CD4-positive, alpha-beta memory T cell (primary cell): ENCODE measurements at regions not wholly inside any gene's neighbourhood (a gene's known extent, or its start where the extent isn't known, plus 50 kb on each side); places are given as distances from the start of the nearest gene placed in this dataset.
A peak's percentile ranks its signal among the peaks of the same experiment; 100 is the strongest.

ENCODE experiments used
- CTCF ChIA-PET: fragments of 350-600 bp; sonication (Branson Sonifier 250); formaldehyde crosslinking; loops from one replicate; lab custom pipeline; 2021; ENCODE audit warnings: inconsistent platforms; ENCODE audit not compliant: partially characterized antibody; lab: Charles Lee
- POLR2A ChIA-PET: fragments of 350-600 bp; sonication (Branson Sonifier 250); formaldehyde crosslinking; loops from one replicate; lab custom pipeline; 2021; ENCODE audit not compliant: partially characterized antibody; lab: Charles Lee
- DNase-seq, 5 donors: peaks; one replicate each; pipeline versions ENCODE4 v3.0.0 to v3.0.0-alpha.2; 2020 to 2022; ENCODE audit warnings: mixed read lengths in 1 of 5
- H3K27ac ChIP-seq: one replicate; pipeline ENCODE4 v1.7.0; 2013; ENCODE audit warnings: low read depth, low read length
- H3K27me3 ChIP-seq: 2 replicates; pipeline ENCODE4 v1.7.0; 2013; ENCODE audit warnings: mild to moderate bottlenecking, low read length, moderate library complexity; ENCODE audit not compliant: insufficient read depth
- H3K36me3 ChIP-seq: 2 replicates; pipeline ENCODE4 v1.7.0; 2013; ENCODE audit warnings: mild to moderate bottlenecking, low read length, moderate library complexity; ENCODE audit not compliant: insufficient read depth
- H3K4me1 ChIP-seq: 2 replicates; pipeline ENCODE4 v1.7.0; 2013; ENCODE audit warnings: mild to moderate bottlenecking, low read length, moderate library complexity; ENCODE audit not compliant: insufficient read depth
- H3K4me3 ChIP-seq, 2 donors: one replicate each; pipeline ENCODE4 v1.7.0; 2013; ENCODE audit warnings: low read length in 2 of 2, mild to moderate bottlenecking in 1 of 2
- H3K9me3 ChIP-seq, 2 donors: one replicate each; pipeline ENCODE4 v1.7.0; 2013; ENCODE audit warnings: low read length in 2 of 2, control low read depth in 1 of 2; ENCODE audit not compliant: control insufficient read depth in 1 of 2
- H3K27ac Mint-ChIP-seq, 7 donors: one replicate each; pipeline ENCODE4 v1.8.0; 2020 to 2021; ENCODE audit warnings: mixed read lengths in 7 of 7, mild to moderate bottlenecking in 6 of 7, inconsistent platforms in 3 of 7, moderate library complexity in 3 of 7
- H3K27me3 Mint-ChIP-seq, 2 donors: one replicate each; pipeline ENCODE4 v1.8.0; 2020 to 2021; ENCODE audit warnings: mixed read lengths in 2 of 2
- H3K36me3 Mint-ChIP-seq, 2 donors: one replicate each; pipeline ENCODE4 v1.8.0; 2020 to 2021; ENCODE audit warnings: mixed read lengths in 2 of 2, inconsistent platforms in 1 of 2, mild to moderate bottlenecking in 1 of 2
- H3K4me1 Mint-ChIP-seq, 4 donors: one replicate each; pipeline ENCODE4 v1.8.0; 2020 to 2021; ENCODE audit warnings: mixed read lengths in 4 of 4, mild to moderate bottlenecking in 1 of 4
- H3K4me3 Mint-ChIP-seq, 8 donors: one replicate each; pipeline ENCODE4 v1.8.0; 2020 to 2021; ENCODE audit warnings: mixed read lengths in 8 of 8, mild to moderate bottlenecking in 7 of 8, moderate library complexity in 6 of 8, inconsistent platforms in 3 of 8
- H3K9me3 Mint-ChIP-seq, 8 donors: one replicate each; pipeline ENCODE4 v1.8.0; 2020 to 2021; ENCODE audit warnings: mixed read lengths in 8 of 8, mild to moderate bottlenecking in 5 of 8, inconsistent platforms in 3 of 8, moderate library complexity in 1 of 8
- intact Hi-C: fragments of 100-400 bp; cut with micrococcal nuclease; formaldehyde crosslinking; loops from one replicate; pipeline ENCODE4 v1.15.1; 2023

- no peak overlapping the region for H3K27ac Mint-ChIP-seq
- POLR2A ChIA-PET, result no interaction called here
- H3K9me3 Mint-ChIP-seq, result no peaks in the 10 kb centered on the region
- CTCF ChIA-PET, result no interaction called here
- intact Hi-C loops, result no loop called here
- Histone ChIP-seq H3K4me3 (no peak overlapping the region), H3K4me1 (no peaks in the 10 kb centered on the region), H3K36me3 (no peaks in the 10 kb centered on the region), H3K27ac (no peak overlapping the region), H3K9me3 (no peaks in the 10 kb centered on the region), H3K27me3 (no peaks in the 10 kb centered on the region)
- no peak for DNase-seq
- H3K27me3 Mint-ChIP-seq, result peaks cover 11 to 20% of the 10 kb centered on the region in 2 donors
- H3K4me1 Mint-ChIP-seq, result no peaks in the 10 kb centered on the region
- no peak overlapping the region for H3K4me3 Mint-ChIP-seq
- H3K36me3 Mint-ChIP-seq, result no peaks in the 10 kb centered on the region
Measured at GRCh38 chr2:219727771-219728429, 100.5 kb downstream of the SLC4A3 start.

GRCh38 chr2:219728991-219729487, 101.6 kb downstream of the SLC4A3 start:
- Mint-ChIP-seq H3K9me3 (no peaks in the 10 kb centered on the region), H3K4me3 (no peak overlapping the region), H3K4me1 (no peaks in the 10 kb centered on the region), H3K36me3 (no peaks in the 10 kb centered on the region), H3K27me3 (peaks cover 13 to 16% of the 10 kb centered on the region in 2 donors), H3K27ac (no peak overlapping the region)
- no peak for DNase-seq
- Histone ChIP-seq H3K4me3 (no peak overlapping the region), H3K36me3 (no peaks in the 10 kb centered on the region), H3K4me1 (no peaks in the 10 kb centered on the region), H3K27me3 (no peaks in the 10 kb centered on the region), H3K27ac (no peak overlapping the region), H3K9me3 (no peaks in the 10 kb centered on the region)
- ChIA-PET POLR2A (no interaction called here), CTCF (no interaction called here)
- intact Hi-C loops, result no loop called here

GRCh38 chr2:219731173-219731572, 103.7 kb downstream of the SLC4A3 start:
- peaks cover 8 to 11% of the 10 kb centered on the region in 2 donors for H3K27me3 Mint-ChIP-seq
- Histone ChIP-seq H3K27ac (no peak overlapping the region), H3K36me3 (no peaks in the 10 kb centered on the region), H3K9me3 (no peaks in the 10 kb centered on the region), H3K4me3 (no peak overlapping the region), H3K4me1 (no peaks in the 10 kb centered on the region), H3K27me3 (no peaks in the 10 kb centered on the region)
- H3K4me1 Mint-ChIP-seq, result no peaks in the 10 kb centered on the region
- H3K36me3 Mint-ChIP-seq, result no peaks in the 10 kb centered on the region
- no peak overlapping the region for H3K4me3 Mint-ChIP-seq
- ChIA-PET CTCF (no interaction called here), POLR2A (no interaction called here)
- intact Hi-C loops, result no loop called here
- H3K9me3 Mint-ChIP-seq, result no peaks in the 10 kb centered on the region
- H3K27ac Mint-ChIP-seq, result no peak overlapping the region
- no peak for DNase-seq

- no peak overlapping the region for H3K4me3 Mint-ChIP-seq
- H3K4me3 ChIP-seq, result no peak overlapping the region
- no peaks in the 10 kb centered on the region for H3K4me1 Mint-ChIP-seq
- no peaks in the 10 kb centered on the region for H3K27me3 ChIP-seq
- intact Hi-C loops, result no loop called here
- ChIA-PET CTCF (interaction anchor here (1.2 kb wide), 1 partner anchor 10 kb away, joined by 3 read pairs; no protein-coding TSS in a partner anchor), POLR2A (no interaction called here)
- H3K36me3 ChIP-seq, result no peaks in the 10 kb centered on the region
- H3K4me1 ChIP-seq, result no peaks in the 10 kb centered on the region
- H3K27ac ChIP-seq, result no peak overlapping the region
- H3K27me3 Mint-ChIP-seq, result peaks cover 6 to 11% of the 10 kb centered on the region in 2 donors
- DNase-seq, result no peak
- no peak overlapping the region for H3K27ac Mint-ChIP-seq
- H3K36me3 Mint-ChIP-seq, result no peaks in the 10 kb centered on the region
- H3K9me3 ChIP-seq, result no peaks in the 10 kb centered on the region
- no peaks in the 10 kb centered on the region for H3K9me3 Mint-ChIP-seq
Measured at GRCh38 chr2:219733106-219733505, 105.7 kb downstream of the SLC4A3 start.

- Histone ChIP-seq H3K27ac (no peak overlapping the region), H3K4me1 (no peaks in the 10 kb centered on the region), H3K27me3 (no peaks in the 10 kb centered on the region), H3K36me3 (no peaks in the 10 kb centered on the region), H3K4me3 (no peak overlapping the region), H3K9me3 (no peaks in the 10 kb centered on the region)
- ChIA-PET POLR2A (no interaction called here), CTCF (interaction anchor here (0.8 to 1.2 kb wide), 2 partner anchors 10 to 17 kb away, joined by 3 read pairs; no protein-coding TSS in a partner anchor)
- H3K27ac Mint-ChIP-seq, result no peak overlapping the region
- H3K9me3 Mint-ChIP-seq, result no peaks in the 10 kb centered on the region
- no peak for DNase-seq
- H3K4me3 Mint-ChIP-seq, result no peak overlapping the region
- peaks cover 6 to 10% of the 10 kb centered on the region in 2 donors for H3K27me3 Mint-ChIP-seq
- H3K36me3 Mint-ChIP-seq, result no peaks in the 10 kb centered on the region
- intact Hi-C loops, result no loop called here
- H3K4me1 Mint-ChIP-seq, result no peaks in the 10 kb centered on the region
Measured at GRCh38 chr2:219733746-219734145, 106.3 kb downstream of the SLC4A3 start.

- Mint-ChIP-seq H3K9me3 (no peaks in the 10 kb centered on the region), H3K36me3 (no peaks in the 10 kb centered on the region), H3K4me1 (no peaks in the 10 kb centered on the region), H3K27ac (no peak overlapping the region), H3K27me3 (peaks cover 4 to 12% of the 10 kb centered on the region in 2 donors), H3K4me3 (no peak overlapping the region)
- intact Hi-C loops, result no loop called here
- POLR2A ChIA-PET, result no interaction called here
- H3K27ac ChIP-seq, result no peak overlapping the region
- no peaks in the 10 kb centered on the region for H3K27me3 ChIP-seq
- no peaks in the 10 kb centered on the region for H3K9me3 ChIP-seq
- no peak overlapping the region for H3K4me3 ChIP-seq
- DNase-seq, result peak in 3 of 5 donors; percentile 3 to 9 (median 5)
- no peaks in the 10 kb centered on the region for H3K36me3 ChIP-seq
- H3K4me1 ChIP-seq, result no peaks in the 10 kb centered on the region
- CTCF ChIA-PET, result interaction anchor here (2.0 kb wide), 1 partner anchor 1838 kb away, joined by 5 read pairs; no protein-coding TSS in a partner anchor
Measured at GRCh38 chr2:219736209-219736608, 108.8 kb downstream of the SLC4A3 start.

- POLR2A ChIA-PET, result no interaction called here
- Mint-ChIP-seq H3K27ac (no peak overlapping the region), H3K36me3 (no peaks in the 10 kb centered on the region), H3K9me3 (no peaks in the 10 kb centered on the region), H3K27me3 (peaks cover 4 to 12% of the 10 kb centered on the region in 2 donors), H3K4me3 (no peak overlapping the region), H3K4me1 (no peaks in the 10 kb centered on the region)
- DNase-seq, result no peak
- intact Hi-C loops, result no loop called here
- H3K27ac ChIP-seq, result no peak overlapping the region
- no peaks in the 10 kb centered on the region for H3K9me3 ChIP-seq
- no peak overlapping the region for H3K4me3 ChIP-seq
- H3K4me1 ChIP-seq, result no peaks in the 10 kb centered on the region
- H3K36me3 ChIP-seq, result no peaks in the 10 kb centered on the region
- H3K27me3 ChIP-seq, result no peaks in the 10 kb centered on the region
- CTCF ChIA-PET, result interaction anchor here (2.0 kb wide), 1 partner anchor 1836 kb away, joined by 5 read pairs; no protein-coding TSS in a partner anchor
Measured at GRCh38 chr2:219737270-219737691, 109.9 kb downstream of the SLC4A3 start.
